ENCODE measurements at regions not wholly inside any gene's neighbourhood (a gene's known extent, or its start where the extent isn't known, plus 50 kb on each side); places are given as distances from the start of the nearest gene placed in this dataset.
"Not testable (repeated sequence)": the region's sequence is repeated elsewhere in the genome, so short reads cannot be mapped to it uniquely, and the experiment has no call there.

DNA sequence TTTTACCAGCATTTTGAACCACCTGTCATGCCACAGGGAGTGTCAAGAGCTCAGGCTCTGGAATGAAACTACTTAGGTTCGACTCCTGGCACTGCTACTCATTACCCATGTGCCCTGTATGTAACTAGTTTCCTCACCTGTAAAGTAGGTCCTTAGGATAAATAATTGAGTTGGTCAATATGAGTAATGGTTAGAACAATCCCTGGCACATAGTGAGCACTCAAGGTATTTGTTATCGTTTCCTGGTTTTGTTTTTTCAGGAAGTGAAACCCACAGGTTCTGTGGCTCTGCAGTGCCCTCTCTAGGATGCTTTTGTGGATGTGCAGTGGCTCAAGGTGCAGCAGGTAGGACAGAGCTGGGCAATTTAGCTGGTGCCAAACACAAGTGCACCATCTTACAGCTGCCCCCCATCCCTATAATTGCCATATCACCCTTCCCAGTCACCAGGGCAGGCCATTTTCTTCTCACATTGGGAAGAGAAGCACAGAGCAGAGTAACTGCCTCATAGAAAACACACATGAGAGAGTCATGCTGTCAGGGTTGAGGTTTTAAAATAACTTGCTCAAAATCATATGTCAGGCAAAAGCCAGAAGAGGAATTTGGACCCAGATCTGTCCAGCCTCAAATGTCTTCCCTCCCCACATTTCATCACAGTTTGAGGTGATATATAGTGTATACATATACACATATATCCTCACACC is 297.5 kb downstream of the RPAP3 start:
- no peak for DNase-seq

DNA sequence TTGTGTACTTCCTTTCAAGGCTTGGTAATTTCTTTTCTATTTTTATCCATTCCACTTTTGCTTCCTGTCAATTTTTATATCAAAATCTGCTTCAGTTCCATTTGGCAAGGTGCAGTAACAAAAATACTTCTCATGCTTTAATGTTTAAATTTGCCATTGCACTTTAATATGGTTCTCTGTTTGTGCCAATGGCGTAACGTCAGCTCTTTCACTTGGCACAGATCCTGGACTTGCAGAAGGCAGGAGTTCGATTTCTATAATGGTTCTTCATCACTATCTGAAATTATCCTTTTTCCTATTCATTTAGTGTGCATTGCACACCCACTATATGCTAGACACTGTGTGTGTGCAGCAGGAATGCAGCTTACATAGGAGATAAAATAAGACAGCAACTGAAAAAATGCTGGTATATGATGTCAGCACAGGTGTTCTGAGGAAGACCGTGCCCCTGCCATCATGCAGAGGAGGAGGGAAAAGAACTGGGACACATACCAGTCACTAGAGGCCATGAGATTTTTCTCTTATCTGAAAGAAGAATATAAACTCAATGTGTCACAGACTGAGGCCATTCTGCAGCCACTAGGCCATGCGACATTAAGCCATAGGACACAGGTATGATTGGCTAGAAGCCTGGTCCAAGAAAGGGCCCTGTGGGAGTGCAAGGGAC is 298.2 kb downstream of the RPAP3 start:
- DNase-seq = no peak

DNA sequence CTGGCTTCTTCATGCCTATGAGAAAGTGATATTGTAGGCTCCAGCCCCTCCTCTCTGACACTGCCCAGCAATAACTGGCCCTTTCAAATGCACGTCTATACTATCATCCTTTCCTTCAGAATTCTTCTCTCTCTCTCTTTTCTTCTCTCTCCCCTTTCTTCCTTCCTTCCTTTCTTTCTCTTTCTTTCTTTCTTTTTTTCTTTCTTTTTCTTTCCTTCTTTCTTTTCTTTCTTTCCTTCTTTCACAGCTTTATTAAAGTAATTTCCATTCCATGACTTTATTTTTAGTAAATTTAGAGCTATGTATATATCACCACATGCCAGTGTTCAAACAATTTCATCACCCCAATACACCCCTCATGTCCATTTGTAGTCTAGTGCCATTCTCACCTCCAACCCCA is 302.1 kb downstream of the RPAP3 start:
- DNase-seq = no peak

DNA sequence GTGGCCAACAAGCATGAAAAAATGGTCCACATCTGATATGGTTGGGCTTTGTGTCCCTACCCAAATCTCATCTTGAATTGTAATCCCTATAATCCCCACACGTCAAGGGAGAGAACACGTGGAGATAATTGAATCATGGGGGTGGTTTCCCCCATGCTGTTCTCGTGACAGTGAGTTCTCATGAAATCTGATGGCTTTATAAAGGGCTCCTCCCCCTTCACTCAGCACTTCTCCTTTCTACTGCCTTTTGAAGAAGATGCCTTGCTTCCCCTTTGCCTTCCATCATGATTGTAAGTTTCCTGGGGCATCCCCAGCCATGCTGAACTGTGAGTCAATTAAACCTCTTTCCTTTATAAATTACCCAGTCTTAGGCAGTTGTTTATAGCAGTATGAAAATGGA is 304.6 kb downstream of the RPAP3 start:
- DNase-seq = not testable (repeated sequence)

DNA sequence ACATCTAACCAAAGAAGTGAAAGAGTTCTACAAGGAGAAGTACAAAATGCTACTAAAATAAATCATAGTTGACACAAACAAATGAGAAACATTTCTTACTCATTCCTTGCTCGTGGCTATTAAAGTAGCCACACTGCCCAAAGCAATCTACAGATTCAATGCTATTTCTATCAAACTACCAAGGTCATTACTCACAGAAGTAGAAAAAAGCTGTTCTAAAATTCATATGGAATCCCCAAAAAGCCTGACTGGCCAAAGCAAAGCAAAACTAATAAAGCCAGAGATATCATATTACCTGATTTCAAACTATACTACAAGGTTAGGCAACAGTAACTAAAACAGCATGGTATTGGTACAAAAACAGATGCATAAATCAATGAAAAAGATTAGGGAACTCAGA is 305.6 kb downstream of the RPAP3 start:
- DNase-seq = no peak

DNA sequence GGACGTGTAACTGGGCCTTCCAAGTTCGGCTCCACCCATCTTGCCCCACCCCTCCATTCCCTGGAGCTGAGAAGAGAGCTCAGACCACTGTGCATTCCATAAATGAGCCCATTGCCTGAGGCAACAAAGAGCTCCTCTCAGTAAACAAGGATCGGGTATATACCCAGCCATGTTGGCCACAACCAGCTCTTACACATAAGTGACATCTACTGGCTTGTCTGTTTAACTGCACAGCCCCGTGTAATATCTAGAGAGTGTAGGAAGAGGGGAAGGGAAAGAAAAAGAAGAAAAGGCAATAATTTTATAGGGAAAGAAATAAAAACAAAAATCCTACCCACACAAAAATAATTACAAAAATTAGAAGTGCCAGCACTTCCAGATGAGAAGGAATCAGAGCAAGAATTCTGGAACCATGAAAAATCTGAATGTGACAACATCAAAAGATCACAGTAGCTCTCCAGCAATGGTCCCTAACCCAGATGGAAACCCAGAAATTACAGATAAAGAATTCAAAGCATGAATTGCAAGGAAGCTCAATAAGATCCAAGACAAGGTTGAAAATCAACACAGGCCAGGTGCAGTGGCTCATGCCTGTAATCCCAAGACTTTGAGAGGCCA is 308.1 kb downstream of the RPAP3 start:
- DNase-seq = no peak

DNA sequence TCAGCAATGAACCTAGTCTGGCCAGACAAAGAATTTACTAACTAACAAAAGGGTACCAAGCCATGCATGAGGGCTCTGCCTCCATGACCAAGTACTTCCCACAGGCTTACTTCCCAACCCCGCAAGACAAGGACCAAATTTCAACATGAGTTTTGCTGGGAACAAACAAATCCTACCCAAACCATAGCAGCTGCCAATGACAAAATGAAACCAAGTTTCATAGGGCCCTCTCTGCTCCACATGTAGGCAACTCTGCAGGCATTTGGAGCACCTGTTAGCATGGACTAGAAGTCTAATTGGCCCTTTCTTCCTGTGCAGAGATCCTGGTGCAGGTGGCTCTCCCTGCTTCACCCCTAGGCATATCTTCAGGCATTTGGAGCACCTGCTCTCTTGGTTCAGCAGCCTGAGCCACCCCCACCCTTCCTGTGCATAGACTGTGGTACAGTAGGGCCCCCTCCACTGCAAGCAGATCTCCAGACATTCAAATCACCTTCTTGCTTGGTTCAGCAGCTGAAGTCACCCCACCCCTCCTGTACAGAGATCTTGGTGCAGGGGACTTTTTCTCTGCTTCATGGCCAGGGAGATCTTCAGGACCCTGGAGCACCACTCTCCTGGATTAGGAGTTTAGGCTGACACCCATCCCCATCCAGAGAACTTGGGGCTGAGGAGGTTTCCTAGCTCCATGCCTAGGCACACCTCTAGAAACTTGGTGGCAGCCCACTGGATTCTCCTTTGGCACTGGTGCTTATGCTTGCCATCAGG is 308.7 kb downstream of the RPAP3 start:
- no peak for DNase-seq

DNA sequence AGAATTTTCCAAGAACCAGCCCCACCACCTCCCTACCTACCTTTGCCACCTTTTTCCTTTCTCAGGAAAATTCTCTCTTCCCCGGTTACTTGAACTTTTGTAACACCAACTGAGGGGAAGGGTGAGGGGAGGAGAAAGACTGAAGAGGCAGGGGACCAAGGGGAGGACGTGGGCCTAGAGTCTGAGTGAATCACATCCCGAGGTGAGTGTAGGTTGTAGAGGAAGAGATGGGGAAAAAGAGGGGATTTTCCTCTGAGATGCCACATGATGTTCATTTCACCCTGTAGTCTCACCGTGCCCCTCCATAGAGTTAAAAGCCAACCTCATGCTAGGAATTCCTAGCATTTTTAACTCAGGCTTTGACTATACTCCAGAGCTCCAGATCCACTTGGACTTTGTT is 311.8 kb downstream of the RPAP3 start:
- no peak for DNase-seq

DNA sequence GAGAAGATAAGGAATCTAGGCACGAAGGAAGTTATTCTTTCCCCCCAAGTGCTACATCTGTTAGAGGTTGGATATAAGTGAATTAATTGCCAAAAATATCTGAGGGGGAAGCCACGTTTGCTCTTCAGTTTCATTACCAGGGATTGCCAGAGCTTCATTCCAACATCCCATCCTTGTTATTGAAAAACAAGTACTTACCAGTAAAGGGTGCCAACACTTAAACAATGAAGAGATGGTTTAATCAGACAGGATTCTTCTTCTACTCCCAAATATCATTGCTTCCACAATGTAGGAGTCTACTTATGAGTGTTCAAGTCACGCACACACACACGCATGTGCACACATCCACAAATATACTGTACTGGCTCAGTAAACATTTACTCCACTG is 312.4 kb downstream of the RPAP3 start:
- no peak for DNase-seq

DNA sequence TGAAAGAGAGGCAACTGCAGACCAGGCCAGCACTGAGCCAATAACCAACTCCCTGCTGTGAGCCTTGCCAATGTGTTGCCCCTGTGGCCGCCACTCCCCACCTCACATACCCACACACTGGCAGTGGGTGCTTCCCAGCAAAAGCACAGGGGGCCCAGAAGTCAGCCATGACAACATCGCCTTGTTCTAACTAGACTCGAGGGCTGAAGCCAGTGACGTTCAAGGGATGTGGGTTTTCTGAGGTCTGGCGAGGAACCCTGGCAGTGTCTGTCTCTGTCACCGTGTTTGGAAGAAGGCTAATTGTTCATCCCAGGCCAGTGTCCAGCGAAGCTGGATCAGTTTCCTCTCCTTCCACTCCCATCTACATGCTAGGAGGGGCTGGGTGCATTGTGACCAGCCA is 311.8 kb upstream of the AMIGO2 start:
- no peak for DNase-seq

DNA sequence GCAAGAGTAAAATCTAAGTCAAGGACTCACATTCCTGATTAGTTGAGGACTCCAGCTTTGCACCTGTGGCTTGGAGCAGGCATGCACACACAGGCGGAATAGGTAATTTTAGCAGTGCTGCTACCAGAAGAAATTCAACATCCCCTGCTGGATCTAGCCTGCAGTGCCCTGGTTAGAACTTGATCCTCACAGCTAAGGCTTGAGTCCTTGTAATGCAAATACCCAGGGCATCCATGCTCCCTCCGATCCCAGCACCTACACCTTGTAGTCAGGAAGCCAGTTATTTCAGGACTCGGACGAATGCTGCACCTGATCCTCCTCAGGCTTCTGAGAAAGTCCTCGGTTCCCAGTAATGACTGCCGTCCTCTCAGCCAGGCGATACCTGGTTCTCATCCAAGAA is 309.0 kb upstream of the AMIGO2 start:
- no peak for DNase-seq

DNA sequence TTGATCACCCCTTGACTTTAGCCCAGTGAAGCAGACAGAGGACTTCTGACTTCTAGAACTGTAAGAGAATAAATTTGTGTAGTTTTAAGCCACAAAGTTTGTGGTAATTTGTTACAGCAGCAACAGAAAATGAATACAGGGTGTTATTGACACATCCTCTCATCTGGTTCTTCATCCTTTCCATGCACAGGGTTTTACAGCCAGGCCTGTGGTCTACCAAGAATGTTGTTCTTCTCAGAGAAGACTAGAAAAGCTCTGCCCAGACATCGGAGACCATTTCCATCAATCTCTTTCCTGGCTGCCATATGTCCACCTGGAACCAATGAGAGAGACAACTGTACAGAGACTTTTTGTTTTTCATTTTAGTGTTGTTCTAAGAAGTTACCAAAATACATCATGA is 308.2 kb upstream of the AMIGO2 start:
- DNase-seq = no peak

DNA sequence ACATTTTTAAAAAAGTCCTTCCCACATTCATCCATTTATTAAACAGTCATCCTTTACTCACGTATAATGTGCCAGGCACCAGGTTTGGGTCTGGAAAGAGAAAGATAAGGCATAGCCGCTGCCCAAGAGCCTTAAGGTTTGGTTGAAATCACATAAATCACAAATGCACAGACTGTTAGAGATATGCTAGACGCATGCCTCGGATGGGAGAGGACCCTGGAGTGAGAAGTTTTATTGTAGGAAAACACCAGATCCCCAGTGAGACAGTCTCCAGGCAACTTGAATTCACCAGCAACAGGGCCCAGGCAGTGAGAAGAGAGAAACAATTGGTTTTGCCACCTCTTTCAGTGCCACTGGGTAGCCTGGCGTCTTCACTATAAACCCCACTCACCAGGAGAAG is 305.9 kb upstream of the AMIGO2 start:
- no peak for DNase-seq

DNA sequence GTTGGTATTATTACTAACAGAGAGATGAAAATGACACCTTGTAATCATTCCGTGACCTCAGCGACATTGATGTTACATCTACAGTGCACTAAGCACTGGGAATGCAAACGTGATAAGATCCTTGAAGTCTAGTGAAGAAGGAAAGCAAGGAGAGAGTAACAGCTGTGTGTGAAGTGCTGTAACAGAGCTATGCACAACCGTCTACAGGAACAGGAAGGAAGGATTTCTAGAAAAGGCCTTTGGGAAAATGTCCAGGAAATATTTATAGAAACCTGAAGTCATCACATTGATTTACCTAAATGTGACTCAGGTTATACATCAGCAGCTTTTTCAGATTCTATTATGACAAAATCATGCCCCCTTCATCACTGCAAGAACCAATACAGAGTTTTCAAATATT is 304.2 kb upstream of the AMIGO2 start:
- DNase-seq = no peak

DNA sequence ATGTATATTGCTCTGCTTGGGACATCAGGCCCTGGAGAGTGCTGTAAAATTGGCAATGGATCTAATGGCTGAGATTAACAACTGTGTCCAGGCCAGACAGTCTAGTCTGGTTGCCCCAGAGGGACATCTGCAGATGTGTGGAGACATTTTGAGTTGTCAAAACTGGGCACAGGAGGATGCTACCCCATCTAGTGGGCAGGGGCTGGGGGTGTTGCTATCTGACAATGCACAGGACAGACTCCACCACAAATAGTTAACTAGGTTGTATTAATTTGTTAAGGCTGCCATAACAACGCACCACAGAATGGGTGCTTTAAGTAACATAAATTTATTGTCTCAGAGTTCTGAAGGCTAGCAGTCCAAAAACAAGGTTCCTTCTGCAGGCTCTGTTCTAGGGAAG is 302.5 kb upstream of the AMIGO2 start:
- DNase-seq = no peak

DNA sequence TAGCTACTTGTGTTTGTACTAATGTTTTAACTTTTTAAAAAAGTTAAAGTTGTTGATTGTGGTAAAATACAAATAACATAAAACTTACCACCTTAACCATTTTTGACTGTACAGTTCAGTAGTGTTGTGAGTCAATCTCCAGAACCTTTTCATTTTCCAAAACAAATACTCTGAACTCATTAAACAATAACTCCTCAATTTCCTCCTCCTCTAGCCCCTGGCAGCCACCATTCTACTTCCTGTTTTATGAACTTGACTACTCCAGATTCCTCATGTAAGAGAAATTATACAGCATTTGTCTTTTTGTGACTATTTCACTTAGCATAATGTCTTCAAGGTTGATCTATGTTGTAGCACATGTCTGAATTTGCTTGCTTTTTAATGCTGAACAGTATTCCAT is 299.1 kb upstream of the AMIGO2 start:
- no peak for DNase-seq

DNA sequence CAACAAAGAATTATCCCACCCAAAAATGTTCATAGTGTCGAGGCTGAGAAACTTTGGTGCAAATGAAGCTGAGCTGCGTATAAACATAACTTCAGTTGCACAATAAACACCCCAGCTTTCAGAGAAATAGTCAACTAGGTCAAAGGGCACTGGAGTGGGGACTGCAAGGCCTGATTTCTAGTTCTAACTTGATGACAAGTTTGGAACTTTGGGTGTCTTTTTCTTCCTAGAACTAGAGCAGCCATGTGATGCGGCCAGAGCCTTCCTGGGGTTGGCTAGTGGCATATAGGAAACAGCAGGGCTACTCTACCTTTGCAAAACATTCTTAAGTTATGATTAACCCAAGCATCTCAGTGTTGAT is 298.4 kb upstream of the AMIGO2 start:
- DNase-seq = no peak

DNA sequence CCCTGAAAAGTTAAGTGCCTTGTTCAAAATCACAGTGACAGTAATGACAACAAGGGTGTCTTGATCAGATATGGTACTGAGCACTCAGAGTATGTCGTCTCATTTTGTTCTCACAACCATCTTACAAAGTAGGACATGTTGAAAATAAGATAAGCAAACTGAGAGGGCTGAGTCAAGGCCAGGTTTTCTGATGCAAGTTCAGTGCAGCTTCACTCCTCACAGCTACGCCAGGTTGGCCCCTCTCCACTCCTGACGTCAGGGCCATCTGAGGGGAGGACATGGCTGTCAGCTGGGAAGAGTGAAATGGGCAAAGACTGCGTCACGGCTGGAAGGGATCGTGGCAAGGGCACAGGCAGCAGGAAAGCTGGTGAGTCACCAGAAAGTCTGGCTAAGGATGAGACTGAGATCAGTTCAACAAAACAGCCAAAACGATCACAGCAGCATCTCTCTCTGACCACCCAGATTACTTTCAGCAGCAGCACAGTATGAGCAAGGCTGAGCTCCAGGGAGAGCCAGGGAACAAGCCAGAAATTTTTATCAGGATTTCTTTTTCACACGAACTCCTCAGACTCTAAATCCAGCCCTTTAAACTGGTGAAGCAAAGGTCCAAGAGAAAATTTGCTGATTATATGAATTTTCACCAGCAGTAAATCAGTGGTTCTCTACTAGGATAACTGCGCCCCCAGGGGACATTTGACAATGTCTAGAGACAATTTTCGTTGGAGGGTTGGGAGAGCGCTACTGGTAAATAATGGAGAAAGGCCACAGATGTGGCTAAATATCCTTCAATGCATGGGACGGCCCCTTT is 297.9 kb upstream of the AMIGO2 start:
- peak; percentile 77 for DNase-seq

DNA sequence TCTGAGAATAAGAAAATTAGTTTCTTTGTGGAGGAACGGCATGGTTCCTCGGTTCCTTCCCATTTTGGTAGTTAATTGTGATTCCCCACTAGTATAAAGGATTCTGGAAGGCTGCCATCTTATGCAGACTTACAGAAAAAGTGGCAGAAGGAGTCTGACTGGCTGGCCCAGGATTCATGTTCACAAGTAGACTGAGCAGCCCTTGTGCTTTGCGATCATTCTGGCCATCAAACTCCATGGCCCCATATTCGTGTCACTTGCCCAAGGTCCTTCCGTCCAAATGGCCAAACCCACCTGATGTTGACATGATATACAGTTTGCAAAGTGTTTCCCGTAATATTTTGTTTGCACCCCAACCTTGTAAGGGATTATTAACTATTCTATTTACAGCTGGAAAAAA is 297.2 kb upstream of the AMIGO2 start:
- no peak for DNase-seq

DNA sequence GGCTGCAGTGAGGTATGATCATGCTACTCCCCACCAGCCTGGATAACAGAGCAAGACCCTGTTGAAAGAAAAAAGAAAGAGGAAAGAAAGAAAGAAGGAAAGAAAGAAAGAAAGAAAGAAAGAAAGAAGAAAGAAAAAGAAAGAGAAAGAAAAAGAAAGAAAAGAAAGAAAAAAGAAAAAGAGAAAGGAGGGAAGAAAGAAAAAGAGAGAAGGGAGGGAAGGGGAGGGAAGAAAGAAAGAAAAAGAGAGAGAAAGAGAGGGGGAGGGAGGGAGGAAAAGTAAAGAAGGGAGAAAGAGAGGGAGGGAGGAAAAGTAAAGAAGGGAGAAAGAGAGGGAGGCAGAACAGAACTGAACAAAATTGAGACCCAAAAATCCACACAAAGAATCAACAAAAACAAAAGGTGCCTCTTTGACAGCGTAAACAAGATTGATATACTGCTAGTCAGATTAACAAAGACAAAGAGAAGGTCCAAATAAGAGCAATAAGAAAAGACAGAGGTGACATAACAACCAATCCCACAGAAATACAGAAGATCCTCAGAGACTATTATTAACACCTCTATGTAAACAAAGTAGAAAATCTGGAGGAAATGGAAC is 293.9 kb upstream of the AMIGO2 start:
- no peak for DNase-seq

DNA sequence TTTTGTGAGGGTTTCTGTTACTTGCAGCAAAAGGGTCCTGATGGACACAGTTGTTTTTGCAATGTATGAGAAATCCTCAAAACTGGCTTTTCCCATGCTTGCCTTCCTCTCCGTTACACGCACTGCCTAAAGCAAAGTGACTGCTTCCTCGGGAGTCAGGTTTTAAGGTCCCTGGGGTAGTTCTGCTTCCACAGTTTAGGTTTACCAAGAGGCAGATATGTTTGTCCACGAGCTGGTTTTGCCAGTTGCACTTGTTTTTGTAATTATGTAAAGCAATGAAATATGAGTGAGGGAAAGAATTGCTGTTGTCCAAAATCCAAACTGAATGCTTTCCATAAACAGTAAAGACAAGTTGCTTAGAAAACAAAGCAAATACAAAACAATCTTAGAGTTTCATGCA is 290.7 kb upstream of the AMIGO2 start:
- no peak for DNase-seq

DNA sequence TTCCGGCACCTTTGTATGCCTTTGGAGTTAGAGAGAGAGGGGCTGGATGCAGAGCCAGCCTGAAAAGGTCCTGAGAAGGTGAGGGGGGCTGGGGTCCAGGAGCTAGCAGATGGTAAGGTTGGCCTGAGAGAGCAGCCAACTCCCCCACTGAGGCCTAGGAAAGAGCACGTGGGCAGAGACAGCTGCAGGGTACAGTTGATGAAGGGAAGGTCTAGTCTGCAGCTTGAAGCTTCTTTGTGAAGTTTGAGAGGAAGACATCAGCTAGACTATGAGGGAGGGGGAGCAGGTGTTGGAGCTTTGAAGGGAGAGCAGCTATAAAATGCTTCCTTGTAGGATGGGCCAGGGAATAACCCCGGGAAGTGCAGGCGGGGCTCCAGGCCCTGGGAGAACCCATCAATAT is 289.3 kb upstream of the AMIGO2 start:
- no peak for DNase-seq
